K562 (cell line): ENCODE measurements at regions not wholly inside any gene's neighbourhood (a gene's known extent, or its start where the extent isn't known, plus 50 kb on each side); places are given as distances from the start of the nearest gene placed in this dataset.

ENCODE experiments used
- ATAC-seq: fragments of 200-7000 bp; cut with Tn5 transposase; 3 replicates; pipeline ENCODE4 v1.9.1; 2020; ENCODE audit warnings: moderate library complexity
- BruUV-seq: library from RNA; stranded (reverse); fragments of 400-500 nt; replicated peaks from 2 replicates; lab custom pipeline; 2021; lab: Mats Ljungman, UMichigan
- CTCF ChIA-PET: fragments of 300-600 bp; formaldehyde crosslinking; extraction: SDS; loops from one replicate; lab custom pipeline; 2021; ENCODE audit warnings: low intra/inter-chr PET ratio; lab: Yijun Ruan, JAX
- POLR2A ChIA-PET: fragments of 300-600, 350-650 bp; sonication (Branson Sonifier 250); formaldehyde crosslinking; extraction: SDS; loops from one replicate; lab custom pipeline; 2021; ENCODE audit warnings: antibody characterized with exemption, inconsistent platforms; lab: Yijun Ruan, JAX
- DNase-seq, 4 experiments: peaks; one replicate each; pipeline versions ENCODE4 v3.0.0 to v3.0.0-alpha.2; 2011 to 2018; ENCODE audit warnings: low spot score in 3 of 4, mixed read lengths in 3 of 4; ENCODE audit errors: extremely low read depth in 1 of 4
- FAIRE-seq: peaks from 2 replicates; lab custom pipeline; 2011; peaks lifted over from hg19 to GRCh38; lab: Jason Lieb, UNC
- H2AFZ ChIP-seq: 2 replicates; pipeline ENCODE4 v1.6.0; 2011; ENCODE audit warnings: low read depth, low read length, control low read depth, inconsistent platforms
- H3K27ac ChIP-seq: fragments of 200-600 bp; 3 replicates; pipeline ENCODE4 v1.8.0; 2011; ENCODE audit warnings: low read depth, mild to moderate bottlenecking, control low read depth, inconsistent platforms, low read length, moderate library complexity, mixed read lengths; ENCODE audit errors: extremely low read depth
- H3K27me3 ChIP-seq, 2 experiments: fragments of 300-600 bp in 1 of 2; 2 replicates in 1 of 2; 3 replicates in 1 of 2; pipeline versions ENCODE4 v1.6.0 to v1.8.0; 2011; ENCODE audit warnings: inconsistent platforms in 2 of 2, low read length in 2 of 2, mild to moderate bottlenecking in 1 of 2, mixed read lengths in 1 of 2, moderate library complexity in 1 of 2; ENCODE audit not compliant: control insufficient read depth in 2 of 2, insufficient read depth in 2 of 2
- H3K36me3 ChIP-seq: fragments of 300-600 bp; 3 replicates; pipeline ENCODE4 v1.8.0; 2011; ENCODE audit warnings: mild to moderate bottlenecking, low read length, inconsistent platforms; ENCODE audit not compliant: control insufficient read depth, insufficient read depth
- H3K4me1 ChIP-seq, 2 experiments: fragments of 200-600 bp in 1 of 2; replicated peaks in 1 of 2; 2 replicates in 1 of 2; 3 replicates in 1 of 2; pipeline versions ENCODE4 v1.5.1 to v1.8.0; 2011; ENCODE audit warnings: inconsistent platforms in 2 of 2, low read length in 2 of 2, mild to moderate bottlenecking in 1 of 2, mixed read lengths in 1 of 2, moderate library complexity in 1 of 2; ENCODE audit not compliant: control insufficient read depth in 2 of 2, insufficient read depth in 2 of 2
- H3K4me2 ChIP-seq: 2 replicates; pipeline ENCODE4 v1.6.1; 2011; ENCODE audit warnings: low read length, control low read depth, inconsistent platforms, mixed read lengths; ENCODE audit not compliant: insufficient read depth
- H3K4me3 ChIP-seq: fragments of 200-600 bp; sonication (generic), shearing (Covaris generic); 2 replicates; pipeline ENCODE4 v1.5.1; 2016; ENCODE audit warnings: control low read depth, inconsistent platforms
- H3K79me2 ChIP-seq: fragments of 200-600 bp; 3 replicates; pipeline ENCODE4 v1.8.0; 2011; ENCODE audit warnings: low read length, inconsistent platforms; ENCODE audit not compliant: control insufficient read depth, insufficient read depth
- H3K9ac ChIP-seq, 2 experiments: 2 replicates each; pipeline versions ENCODE4 v1.6.0 to v1.6.1; 2011; ENCODE audit warnings: low read depth in 2 of 2, low read length in 2 of 2, control low read depth in 1 of 2, inconsistent platforms in 1 of 2, mild to moderate bottlenecking in 1 of 2, mixed read lengths in 1 of 2; ENCODE audit not compliant: insufficient read depth in 1 of 2
- H3K9me1 ChIP-seq: one replicate; pipeline ENCODE4 v1.6.0; 2011; ENCODE audit warnings: inconsistent platforms, mild to moderate bottlenecking, low read length, moderate library complexity; ENCODE audit not compliant: control insufficient read depth, insufficient read depth
- H3K9me3 ChIP-seq: replicated peaks from 2 replicates; pipeline ENCODE4 v1.5.1; 2011; ENCODE audit warnings: low read depth, low read length, inconsistent platforms; ENCODE audit not compliant: control insufficient read depth, insufficient read depth
- H4K20me1 ChIP-seq: replicated peaks from 2 replicates; pipeline ENCODE4 v1.6.1; 2011; ENCODE audit warnings: low read length, inconsistent platforms, mixed read lengths; ENCODE audit not compliant: control insufficient read depth, insufficient read depth
- BHLHE40 ChIP-seq: IDR thresholded peaks from 2 replicates; pipeline ENCODE4 v1.6.1; 2011; ENCODE audit warnings: low read length, improper control_type of control experiment
- CBFA2T3 ChIP-seq: fragments of 450-650 bp; IDR thresholded peaks from 2 replicates; pipeline ENCODE4 v1.6.1; 2017
- CEBPB ChIP-seq: fragments of 450-650 bp; IDR thresholded peaks from 2 replicates; pipeline ENCODE4 v1.6.1; 2016; ENCODE audit warnings: missing genetic modification characterization, missing compliant biosample characterization
- HIVEP1 ChIP-seq: fragments of 250-450 bp; sonication (Bioruptor Pico); IDR thresholded peaks from 2 replicates; pipeline ENCODE4 v1.4.0; 2020; ENCODE audit warnings: mild to moderate bottlenecking
- HNRNPH1 ChIP-seq: fragments of 200-400 bp; formaldehyde crosslinking; optimal IDR thresholded peaks from 2 replicates; pipeline ENCODE3; 2017; ENCODE audit warnings: low read depth, mild to moderate bottlenecking, low read length, moderate library complexity
- KHSRP ChIP-seq: fragments of 450-650 bp; IDR thresholded peaks from 2 replicates; pipeline ENCODE4 v1.6.1; 2017
- KLF1 ChIP-seq: fragments of 450-650 bp; IDR thresholded peaks from 2 replicates; pipeline ENCODE4 v1.6.1; 2016; ENCODE audit warnings: missing genetic modification characterization, missing compliant biosample characterization
- MEF2D ChIP-seq: conservative IDR thresholded peaks from 2 replicates; pipeline ENCODE4 v1.6.1; 2016; ENCODE audit warnings: low read depth, missing genetic modification characterization, missing compliant biosample characterization
- MYC ChIP-seq, 2 experiments: fragments of 250-450 bp in 1 of 2; sonication (Bioruptor Pico) in 1 of 2; IDR thresholded peaks; 2 replicates each; pipeline versions ENCODE4 v1.5.1 to v1.6.1; 2012 to 2021; ENCODE audit warnings: low read depth in 2 of 2, borderline replicate concordance in 1 of 2, improper control_type of control experiment in 1 of 2, low read length in 1 of 2, mild to moderate bottlenecking in 1 of 2, moderate library complexity in 1 of 2
- PHB ChIP-seq: fragments of 250-450 bp; sonication (Bioruptor Pico); IDR thresholded peaks from 2 replicates; pipeline ENCODE4 v1.5.0; 2021
- PURB ChIP-seq: sonication (generic); formaldehyde crosslinking; IDR thresholded peaks from 2 replicates; pipeline ENCODE4 v1.9.0; 2021; ENCODE audit warnings: low read depth, mild to moderate bottlenecking, missing genetic modification reagents
- SRSF1 ChIP-seq: fragments of 200-400 bp; formaldehyde crosslinking; IDR thresholded peaks from 2 replicates; pipeline ENCODE4 v1.6.1; 2017; ENCODE audit warnings: mild to moderate bottlenecking, low read depth, low read length, moderate library complexity
- TFAP4 ChIP-seq: sonication (generic); formaldehyde crosslinking; IDR thresholded peaks from 2 replicates; pipeline ENCODE4 v1.8.0; 2022; ENCODE audit warnings: missing genetic modification reagents, mild to moderate bottlenecking, moderate library complexity, borderline replicate concordance
- YBX1 ChIP-seq: fragments of 450-650 bp; IDR thresholded peaks from 2 replicates; pipeline ENCODE4 v1.7.1; 2016; ENCODE audit warnings: mild to moderate bottlenecking
- ZBTB17 ChIP-seq: fragments of 450-650 bp; formaldehyde crosslinking; IDR thresholded peaks from 2 replicates; pipeline ENCODE4 v1.4.0; 2020; ENCODE audit warnings: mild to moderate bottlenecking
- ZC3H4 ChIP-seq: sonication (generic); formaldehyde crosslinking; IDR thresholded peaks from 2 replicates; pipeline ENCODE4 v1.9.0; 2021; ENCODE audit warnings: missing genetic modification reagents, borderline replicate concordance
- ZNF584 ChIP-seq: fragments of 200-800 bp; sonication (Bioruptor generic); IDR thresholded peaks from 2 replicates; pipeline ENCODE4 v1.6.1; 2016; ENCODE audit warnings: low read depth, mild to moderate bottlenecking, missing genetic modification characterization, missing compliant biosample characterization
- ZNF644 ChIP-seq: fragments of 200-800 bp; sonication (Bioruptor generic); IDR thresholded peaks from 2 replicates; pipeline ENCODE4 v1.6.1; 2016; ENCODE audit warnings: low read depth, missing genetic modification characterization, missing compliant biosample characterization
- WGBS: fragments of 100-300 bp; shearing (Covaris generic); methylation state at CpG from one replicate; pipeline ENCODE4 v1.1.6; 2016; ENCODE audit warnings: low coverage, mixed read lengths; ENCODE audit not compliant: insufficient coverage; ENCODE audit errors: missing lambda C conversion rate; 5-methylcytosine and 5-hydroxymethylcytosine counted together
- in situ Hi-C: fragments of 300-500 bp; cut with MboI; formaldehyde crosslinking; loops from 4 replicates; pipeline ENCODE4 v1.15.0; 2018; ENCODE audit warnings: inconsistent platforms, mixed read lengths
- intact Hi-C: fragments of 100-400 bp; cut with micrococcal nuclease; formaldehyde crosslinking; loops from 2 replicates; pipeline ENCODE4 v1.14.2; 2022
- TF ChIP-seq, protein P1 (sequence below): sonication (generic); formaldehyde crosslinking; IDR thresholded peaks from 2 replicates; pipeline ENCODE4 v1.8.1; 2022; ENCODE audit warnings: missing genetic modification reagents
- TF ChIP-seq, protein P2 (sequence below): fragments of 450-650 bp; formaldehyde crosslinking; IDR thresholded peaks from 2 replicates; pipeline ENCODE4 v1.4.0; 2020; ENCODE audit warnings: mild to moderate bottlenecking, mixed read lengths

DNA sequence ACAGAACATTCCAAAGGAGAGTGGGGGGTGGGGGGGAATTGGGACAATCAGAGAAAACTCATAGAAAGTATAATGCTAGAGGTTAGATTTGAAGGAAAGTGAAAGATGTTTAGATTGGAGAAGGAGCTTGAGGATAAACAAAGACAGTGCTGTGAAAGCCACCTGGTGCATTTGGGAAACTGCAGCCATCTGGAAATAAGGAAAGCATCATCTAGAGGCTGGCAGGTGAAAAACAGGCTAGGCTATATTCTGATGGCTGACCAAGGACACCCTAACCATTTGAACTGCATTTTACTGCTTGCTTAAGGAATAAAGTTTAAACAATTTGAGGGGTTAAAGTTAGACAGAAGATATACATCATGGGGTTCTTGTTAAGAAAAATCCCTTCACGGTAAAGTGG, 296.4 kb downstream of the CETN3 start:
- no TSS peak for BruUV-seq
- Histone ChIP-seq H2AFZ (no peak overlapping the region), H3K79me2 (no peaks in the 10 kb centered on the region), H3K27ac (no peak overlapping the region), H3K36me3 (no peaks in the 10 kb centered on the region), H4K20me1 (no peaks in the 10 kb centered on the region), H3K9ac (no peak overlapping the region), H3K4me1 (no peaks in the 10 kb centered on the region), H3K27me3 (no peaks in the 10 kb centered on the region), H3K4me3 (no peak overlapping the region), H3K9me3 (no peaks in the 10 kb centered on the region), H3K4me2 (no peak overlapping the region), H3K9me1 (no peaks in the 10 kb centered on the region)
- WGBS, result 0% methylated on average over 1 of the region's 1 CpG
- FAIRE-seq (no peak), DNase-seq (no peak), ATAC-seq (no peak)
- intact Hi-C loops, result no loop called here
- ChIA-PET CTCF (no interaction called here), POLR2A (no interaction called here)
- no peak for TF ChIP-seq ZNF584
- TF ChIP-seq, protein P1, sequence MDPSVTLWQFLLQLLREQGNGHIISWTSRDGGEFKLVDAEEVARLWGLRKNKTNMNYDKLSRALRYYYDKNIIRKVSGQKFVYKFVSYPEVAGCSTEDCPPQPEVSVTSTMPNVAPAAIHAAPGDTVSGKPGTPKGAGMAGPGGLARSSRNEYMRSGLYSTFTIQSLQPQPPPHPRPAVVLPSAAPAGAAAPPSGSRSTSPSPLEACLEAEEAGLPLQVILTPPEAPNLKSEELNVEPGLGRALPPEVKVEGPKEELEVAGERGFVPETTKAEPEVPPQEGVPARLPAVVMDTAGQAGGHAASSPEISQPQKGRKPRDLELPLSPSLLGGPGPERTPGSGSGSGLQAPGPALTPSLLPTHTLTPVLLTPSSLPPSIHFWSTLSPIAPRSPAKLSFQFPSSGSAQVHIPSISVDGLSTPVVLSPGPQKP, result no peak
- TF ChIP-seq SRSF1, result no peak
- no peak for TF ChIP-seq BHLHE40
- no peak for TF ChIP-seq MYC (IDR thresholded peaks at IDR 0.05; ENCODE audit: low read depth, low read length)
- no peak for TF ChIP-seq MYC (CRISPR knock-in tag; IDR thresholded peaks at IDR 0.05; ENCODE audit: borderline replicate concordance, low read depth)
- TF ChIP-seq HNRNPH1, result no peak
- no peak for TF ChIP-seq KHSRP
- no peak for TF ChIP-seq CBFA2T3
- TF ChIP-seq ZNF644 (tag), result no peak
- no peak for TF ChIP-seq KLF1 (tag)
- no peak for TF ChIP-seq HIVEP1 (CRISPR knock-in tag)
- no peak for TF ChIP-seq ZBTB17 (CRISPR knock-in tag)
- no peak for TF ChIP-seq YBX1
- TF ChIP-seq CEBPB (tag), result no peak
- TF ChIP-seq MEF2D, result no peak
- no peak for TF ChIP-seq PHB
- TF ChIP-seq PURB (CRISPR knock-in tag), result no peak
- TF ChIP-seq TFAP4 (CRISPR knock-in tag), result no peak
- no peak for TF ChIP-seq ZC3H4
- TF ChIP-seq, protein P2, sequence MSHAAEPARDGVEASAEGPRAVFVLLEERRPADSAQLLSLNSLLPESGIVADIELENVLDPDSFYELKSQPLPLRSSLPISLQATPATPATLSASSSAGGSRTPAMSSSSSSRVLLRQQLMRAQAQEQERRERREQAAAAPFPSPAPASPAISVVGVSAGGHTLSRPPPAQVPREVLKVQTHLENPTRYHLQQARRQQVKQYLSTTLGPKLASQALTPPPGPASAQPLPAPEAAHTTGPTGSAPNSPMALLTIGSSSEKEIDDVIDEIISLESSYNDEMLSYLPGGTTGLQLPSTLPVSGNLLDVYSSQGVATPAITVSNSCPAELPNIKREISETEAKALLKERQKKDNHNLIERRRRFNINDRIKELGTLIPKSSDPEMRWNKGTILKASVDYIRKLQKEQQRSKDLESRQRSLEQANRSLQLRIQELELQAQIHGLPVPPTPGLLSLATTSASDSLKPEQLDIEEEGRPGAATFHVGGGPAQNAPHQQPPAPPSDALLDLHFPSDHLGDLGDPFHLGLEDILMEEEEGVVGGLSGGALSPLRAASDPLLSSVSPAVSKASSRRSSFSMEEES (CRISPR knock-in tag), result no peak
- in situ Hi-C loops, result no loop called here
